ENCODE measurements at regions not wholly inside any gene's neighbourhood (a gene's known extent, or its start where the extent isn't known, plus 50 kb on each side); places are given as distances from the start of the nearest gene placed in this dataset.
A peak's percentile ranks its signal among the peaks of the same experiment; 100 is the strongest.

DNA sequence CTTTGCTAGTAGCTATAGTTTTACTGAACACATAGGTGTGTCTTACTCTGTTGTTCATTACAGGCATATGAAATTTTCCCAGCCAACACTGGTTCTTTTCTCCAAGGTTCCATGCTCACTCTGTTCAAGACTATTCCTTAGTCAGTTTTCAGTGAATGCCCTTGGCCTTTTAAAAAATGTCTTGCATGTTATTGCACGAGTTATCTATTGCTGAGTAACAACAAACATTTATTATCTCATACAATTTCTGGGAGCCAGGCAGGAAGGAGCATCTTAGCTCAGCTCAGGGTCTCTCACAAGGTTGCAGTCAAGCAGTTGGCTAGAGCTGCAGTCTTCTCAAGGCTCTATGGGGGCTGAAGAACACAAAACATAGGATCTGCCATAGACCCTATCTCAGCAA, 223.5 kb downstream of the BTG1 start:
- no peak overlapping the region for H3K4me3 ChIP-seq (ENCODE audit: low read depth in 1 of 2, low read length in 2 of 2)
- no peaks in the 10 kb centered on the region for H3K27me3 ChIP-seq (ENCODE audit: insufficient read depth, low read length, poor library complexity)
- H3K27ac ChIP-seq (ENCODE audit: low read length), result no peak overlapping the region
- no peak for DNase-seq
- ATAC-seq (ENCODE audit: insufficient read depth, low read depth), result no peak
- H3K4me1 ChIP-seq (ENCODE audit: insufficient read depth, low read length), result peaks cover 21% of the 10 kb centered on the region
- no peaks in the 10 kb centered on the region for H4K20me1 ChIP-seq (ENCODE audit: insufficient read depth, low read length)
- H3K36me3 ChIP-seq (ENCODE audit: insufficient read depth, low read length), result no peaks in the 10 kb centered on the region
- no peak overlapping the region for H3K4me2 ChIP-seq (ENCODE audit: insufficient read depth, low read length)
- H3K79me2 ChIP-seq (ENCODE audit: insufficient read depth, low read length), result no peaks in the 10 kb centered on the region
- H3K9ac ChIP-seq (ENCODE audit: low read depth, low read length), result no peak overlapping the region
- H2AFZ ChIP-seq (ENCODE audit: low read depth, low read length), result peak overlapping the region; percentile 19; the same call in 1 of the 2 replicates
- TF ChIP-seq, protein P1, sequence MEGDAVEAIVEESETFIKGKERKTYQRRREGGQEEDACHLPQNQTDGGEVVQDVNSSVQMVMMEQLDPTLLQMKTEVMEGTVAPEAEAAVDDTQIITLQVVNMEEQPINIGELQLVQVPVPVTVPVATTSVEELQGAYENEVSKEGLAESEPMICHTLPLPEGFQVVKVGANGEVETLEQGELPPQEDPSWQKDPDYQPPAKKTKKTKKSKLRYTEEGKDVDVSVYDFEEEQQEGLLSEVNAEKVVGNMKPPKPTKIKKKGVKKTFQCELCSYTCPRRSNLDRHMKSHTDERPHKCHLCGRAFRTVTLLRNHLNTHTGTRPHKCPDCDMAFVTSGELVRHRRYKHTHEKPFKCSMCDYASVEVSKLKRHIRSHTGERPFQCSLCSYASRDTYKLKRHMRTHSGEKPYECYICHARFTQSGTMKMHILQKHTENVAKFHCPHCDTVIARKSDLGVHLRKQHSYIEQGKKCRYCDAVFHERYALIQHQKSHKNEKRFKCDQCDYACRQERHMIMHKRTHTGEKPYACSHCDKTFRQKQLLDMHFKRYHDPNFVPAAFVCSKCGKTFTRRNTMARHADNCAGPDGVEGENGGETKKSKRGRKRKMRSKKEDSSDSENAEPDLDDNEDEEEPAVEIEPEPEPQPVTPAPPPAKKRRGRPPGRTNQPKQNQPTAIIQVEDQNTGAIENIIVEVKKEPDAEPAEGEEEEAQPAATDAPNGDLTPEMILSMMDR (IDR thresholded peaks at IDR 0.05; ENCODE audit: borderline replicate concordance, extremely low read depth, low read length, poor library complexity, severe bottlenecking), result no peak
- TF ChIP-seq EZH2 (IDR thresholded peaks at IDR 0.05; ENCODE audit: borderline replicate concordance, low read depth, low read length, severe bottlenecking), result no peak
- H3K9me3 ChIP-seq (ENCODE audit: insufficient read depth, low read length, severe bottlenecking), result no peaks in the 10 kb centered on the region

DNA sequence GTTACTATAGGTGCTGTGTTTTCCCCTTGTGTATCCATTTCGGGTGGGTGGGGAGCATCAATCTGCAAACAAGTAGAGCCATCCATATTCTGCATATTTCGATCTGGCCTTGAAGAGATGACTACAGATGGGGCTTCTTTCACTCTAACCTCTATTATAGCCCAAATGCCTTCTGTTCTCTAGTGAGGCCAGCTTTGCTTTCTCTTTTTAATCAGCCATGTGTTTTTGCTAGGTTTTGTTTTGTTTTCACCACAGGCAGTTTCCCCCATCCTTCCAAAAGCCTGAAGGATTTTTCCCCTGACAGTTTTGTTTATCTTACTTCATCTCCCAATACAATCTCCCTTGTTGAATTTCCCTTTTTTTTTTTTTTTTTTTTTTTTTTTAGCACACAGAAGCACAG, 224.1 kb downstream of the BTG1 start:
- Histone ChIP-seq H3K4me3 (ENCODE audit: low read depth in 1 of 2, low read length in 2 of 2) (no peak overlapping the region), H3K4me2 (ENCODE audit: insufficient read depth, low read length) (no peak overlapping the region), H4K20me1 (ENCODE audit: insufficient read depth, low read length) (no peaks in the 10 kb centered on the region), H3K36me3 (ENCODE audit: insufficient read depth, low read length) (no peaks in the 10 kb centered on the region), H2AFZ (ENCODE audit: low read depth, low read length) (peak overlapping the region; percentile 29), H3K27me3 (ENCODE audit: insufficient read depth, low read length, poor library complexity) (no peaks in the 10 kb centered on the region), H3K79me2 (ENCODE audit: insufficient read depth, low read length) (no peaks in the 10 kb centered on the region), H3K4me1 (ENCODE audit: insufficient read depth, low read length) (peaks cover 21% of the 10 kb centered on the region), H3K27ac (ENCODE audit: low read length) (peak overlapping the region; percentile 22; the same call in 1 of the 2 replicates), H3K9ac (ENCODE audit: low read depth, low read length) (no peak overlapping the region), H3K9me3 (ENCODE audit: insufficient read depth, low read length, severe bottlenecking) (no peaks in the 10 kb centered on the region)
- TF ChIP-seq, protein P1 (IDR thresholded peaks at IDR 0.05; ENCODE audit: borderline replicate concordance, extremely low read depth, low read length, poor library complexity, severe bottlenecking), result no peak
- no peak for TF ChIP-seq EZH2 (IDR thresholded peaks at IDR 0.05; ENCODE audit: borderline replicate concordance, low read depth, low read length, severe bottlenecking)
- no peak for DNase-seq
- ATAC-seq (ENCODE audit: insufficient read depth, low read depth), result peak; percentile 52; the same call in 1 of the 3 replicates

DNA sequence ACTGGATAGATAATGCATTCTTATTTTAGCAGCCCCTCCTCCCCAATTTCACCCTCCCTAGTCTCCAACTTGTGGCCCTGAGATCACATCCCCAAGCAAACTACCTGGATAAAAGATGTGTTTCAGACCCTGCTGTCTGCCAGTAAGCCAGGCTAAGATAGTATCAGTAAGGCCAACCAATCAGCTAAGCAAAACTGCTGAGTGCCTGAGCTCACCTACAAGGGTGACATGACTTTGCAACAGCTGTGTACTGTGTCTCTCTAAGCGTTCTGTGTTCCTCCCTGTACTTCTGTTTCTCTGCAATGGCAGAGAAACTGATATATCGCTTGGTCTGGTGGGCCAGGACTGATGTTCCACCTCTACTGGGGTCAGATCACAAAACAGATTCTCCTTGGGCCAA, 224.9 kb downstream of the BTG1 start:
- Histone ChIP-seq H3K9ac (ENCODE audit: low read depth, low read length) (no peak overlapping the region), H3K79me2 (ENCODE audit: insufficient read depth, low read length) (no peaks in the 10 kb centered on the region), H2AFZ (ENCODE audit: low read depth, low read length) (0 out of 2 replicates have a peak overlapping the region, but pooled peaks have one; percentile 29), H3K9me3 (ENCODE audit: insufficient read depth, low read length, severe bottlenecking) (no peaks in the 10 kb centered on the region), H3K27ac (ENCODE audit: low read length) (0 out of 2 replicates have a peak overlapping the region, but pooled peaks have one; percentile 25), H3K27me3 (ENCODE audit: insufficient read depth, low read length, poor library complexity) (no peaks in the 10 kb centered on the region), H3K4me1 (ENCODE audit: insufficient read depth, low read length) (peaks cover 21% of the 10 kb centered on the region), H4K20me1 (ENCODE audit: insufficient read depth, low read length) (no peaks in the 10 kb centered on the region), H3K36me3 (ENCODE audit: insufficient read depth, low read length) (no peaks in the 10 kb centered on the region), H3K4me3 (ENCODE audit: low read depth in 1 of 2, low read length in 2 of 2) (no peak overlapping the region), H3K4me2 (ENCODE audit: insufficient read depth, low read length) (no peak overlapping the region)
- no peak for DNase-seq
- peak; percentile 48; the same call in 2 of the 3 replicates for ATAC-seq (ENCODE audit: insufficient read depth, low read depth)
- TF ChIP-seq, protein P1 (IDR thresholded peaks at IDR 0.05; ENCODE audit: borderline replicate concordance, extremely low read depth, low read length, poor library complexity, severe bottlenecking), result no peak
- TF ChIP-seq EZH2 (IDR thresholded peaks at IDR 0.05; ENCODE audit: borderline replicate concordance, low read depth, low read length, severe bottlenecking), result no peak
